ENCODE measurements at regions not wholly inside any gene's neighbourhood (a gene's known extent, or its start where the extent isn't known, plus 50 kb on each side); places are given as distances from the start of the nearest gene placed in this dataset.

GRCh38 chr3:182686033-182686886 lies 107.0 kb upstream of the ATP11B start:
- no peak for FAIRE-seq
- Histone ChIP-seq H3K9me3 (ENCODE audit: control insufficient read depth in 2 of 3, insufficient read depth in 1 of 3, low read length in 3 of 3) (no peaks in the 10 kb centered on the region), H3K9ac (ENCODE audit: low read length in 3 of 3) (no peak overlapping the region), H3K36me3 (ENCODE audit: control insufficient read depth in 2 of 3, insufficient read depth in 3 of 3, low read length in 3 of 3) (no peaks in the 10 kb centered on the region), H3K4me3 (ENCODE audit: low read length in 3 of 3) (no peak overlapping the region), H3K4me1 (ENCODE audit: control insufficient read depth in 2 of 3, insufficient read depth in 2 of 3, low read depth in 1 of 3, low read length in 3 of 3) (no peaks in the 10 kb centered on the region), H3K27me3 (ENCODE audit: control insufficient read depth, insufficient read depth, low read length) (no peaks in the 10 kb centered on the region), H3K27ac (ENCODE audit: low read depth in 2 of 2, low read length in 2 of 2) (no peak overlapping the region)
- TF ChIP-seq, protein P1, sequence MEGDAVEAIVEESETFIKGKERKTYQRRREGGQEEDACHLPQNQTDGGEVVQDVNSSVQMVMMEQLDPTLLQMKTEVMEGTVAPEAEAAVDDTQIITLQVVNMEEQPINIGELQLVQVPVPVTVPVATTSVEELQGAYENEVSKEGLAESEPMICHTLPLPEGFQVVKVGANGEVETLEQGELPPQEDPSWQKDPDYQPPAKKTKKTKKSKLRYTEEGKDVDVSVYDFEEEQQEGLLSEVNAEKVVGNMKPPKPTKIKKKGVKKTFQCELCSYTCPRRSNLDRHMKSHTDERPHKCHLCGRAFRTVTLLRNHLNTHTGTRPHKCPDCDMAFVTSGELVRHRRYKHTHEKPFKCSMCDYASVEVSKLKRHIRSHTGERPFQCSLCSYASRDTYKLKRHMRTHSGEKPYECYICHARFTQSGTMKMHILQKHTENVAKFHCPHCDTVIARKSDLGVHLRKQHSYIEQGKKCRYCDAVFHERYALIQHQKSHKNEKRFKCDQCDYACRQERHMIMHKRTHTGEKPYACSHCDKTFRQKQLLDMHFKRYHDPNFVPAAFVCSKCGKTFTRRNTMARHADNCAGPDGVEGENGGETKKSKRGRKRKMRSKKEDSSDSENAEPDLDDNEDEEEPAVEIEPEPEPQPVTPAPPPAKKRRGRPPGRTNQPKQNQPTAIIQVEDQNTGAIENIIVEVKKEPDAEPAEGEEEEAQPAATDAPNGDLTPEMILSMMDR (IDR thresholded peaks at IDR 0.05; ENCODE audit: borderline replicate concordance, extremely low read depth, insufficient read depth): no peak
- intact Hi-C loops (cut with DNase I): no loop called here
- DNase-seq: no peak

GRCh38 chr3:182690172-182690571 lies 103.1 kb upstream of the ATP11B start:
- Histone ChIP-seq H3K9me3 (ENCODE audit: control insufficient read depth in 2 of 3, insufficient read depth in 1 of 3, low read length in 3 of 3) (no peaks in the 10 kb centered on the region), H3K4me1 (ENCODE audit: control insufficient read depth in 2 of 3, insufficient read depth in 2 of 3, low read depth in 1 of 3, low read length in 3 of 3) (no peaks in the 10 kb centered on the region), H3K27me3 (ENCODE audit: control insufficient read depth, insufficient read depth, low read length) (no peaks in the 10 kb centered on the region), H3K36me3 (ENCODE audit: control insufficient read depth in 2 of 3, insufficient read depth in 3 of 3, low read length in 3 of 3) (no peaks in the 10 kb centered on the region), H3K27ac (ENCODE audit: low read depth in 2 of 2, low read length in 2 of 2) (no peak overlapping the region), H3K9ac (ENCODE audit: low read length in 3 of 3) (no peak overlapping the region), H3K4me3 (ENCODE audit: low read length in 3 of 3) (no peak overlapping the region)
- DNase-seq (no peak), FAIRE-seq (no peak)
- TF ChIP-seq, protein P1 (IDR thresholded peaks at IDR 0.05; ENCODE audit: borderline replicate concordance, extremely low read depth, insufficient read depth): no peak
- intact Hi-C loops (cut with DNase I): no loop called here

GRCh38 chr3:182692021-182692420 lies 101.3 kb upstream of the ATP11B start:
- H3K27ac ChIP-seq (ENCODE audit: low read depth in 2 of 2, low read length in 2 of 2): no peak overlapping the region
- H3K27me3 ChIP-seq (ENCODE audit: control insufficient read depth, insufficient read depth, low read length): no peaks in the 10 kb centered on the region
- no peak for DNase-seq
- no peak overlapping the region for H3K4me3 ChIP-seq (ENCODE audit: low read length in 3 of 3)
- TF ChIP-seq, protein P1 (IDR thresholded peaks at IDR 0.05; ENCODE audit: borderline replicate concordance, extremely low read depth, insufficient read depth): no peak
- H3K4me1 ChIP-seq (ENCODE audit: control insufficient read depth in 2 of 3, insufficient read depth in 2 of 3, low read depth in 1 of 3, low read length in 3 of 3): no peaks in the 10 kb centered on the region
- H3K9ac ChIP-seq (ENCODE audit: low read length in 3 of 3): no peak overlapping the region
- intact Hi-C loops (cut with DNase I): no loop called here
- no peaks in the 10 kb centered on the region for H3K36me3 ChIP-seq (ENCODE audit: control insufficient read depth in 2 of 3, insufficient read depth in 3 of 3, low read length in 3 of 3)
- H3K9me3 ChIP-seq (ENCODE audit: control insufficient read depth in 2 of 3, insufficient read depth in 1 of 3, low read length in 3 of 3): no peaks in the 10 kb centered on the region
- FAIRE-seq: no peak

Data from kidney (tissue), 13 donors.